D721Med (cell line): ENCODE measurements at regions not wholly inside any gene's neighbourhood (a gene's known extent, or its start where the extent isn't known, plus 50 kb on each side); places are given as distances from the start of the nearest gene placed in this dataset.

Experiments
- DNase-seq: peaks from one replicate; pipeline ENCODE4 v3.0.0; 2011; ENCODE audit warnings: low spot score; ENCODE audit not compliant: insufficient read length
- FAIRE-seq: peaks from 2 replicates; lab custom pipeline; 2011; peaks lifted over from hg19 to GRCh38; lab: Jason Lieb, UNC
- TF ChIP-seq, protein P1 (sequence below): IDR thresholded peaks from 2 replicates; pipeline ENCODE4 v1.5.1; 2012; ENCODE audit warnings: mild to moderate bottlenecking, control low read depth; ENCODE audit not compliant: insufficient read depth; ENCODE audit errors: missing control alignments

DNA sequence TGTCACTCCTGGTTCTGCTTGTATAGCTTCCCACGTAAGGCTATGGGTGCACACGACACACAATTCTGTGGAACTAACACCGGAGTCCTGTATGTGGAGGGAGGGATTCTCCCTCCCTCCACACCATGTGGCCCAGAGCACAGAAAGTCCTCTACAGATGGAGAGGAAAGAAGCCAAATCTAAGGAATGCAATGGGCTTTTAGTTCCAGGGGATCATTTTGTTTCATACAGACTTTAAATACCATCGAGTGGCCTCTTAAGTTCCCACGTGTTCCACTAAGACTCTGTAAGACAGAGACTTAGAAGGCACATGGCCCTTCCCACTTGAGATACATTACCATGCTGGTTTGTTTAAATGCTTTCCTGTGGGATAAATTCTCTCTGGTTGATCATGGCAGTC lies 156.0 kb downstream of the TGFB2 start:
- TF ChIP-seq, protein P1, sequence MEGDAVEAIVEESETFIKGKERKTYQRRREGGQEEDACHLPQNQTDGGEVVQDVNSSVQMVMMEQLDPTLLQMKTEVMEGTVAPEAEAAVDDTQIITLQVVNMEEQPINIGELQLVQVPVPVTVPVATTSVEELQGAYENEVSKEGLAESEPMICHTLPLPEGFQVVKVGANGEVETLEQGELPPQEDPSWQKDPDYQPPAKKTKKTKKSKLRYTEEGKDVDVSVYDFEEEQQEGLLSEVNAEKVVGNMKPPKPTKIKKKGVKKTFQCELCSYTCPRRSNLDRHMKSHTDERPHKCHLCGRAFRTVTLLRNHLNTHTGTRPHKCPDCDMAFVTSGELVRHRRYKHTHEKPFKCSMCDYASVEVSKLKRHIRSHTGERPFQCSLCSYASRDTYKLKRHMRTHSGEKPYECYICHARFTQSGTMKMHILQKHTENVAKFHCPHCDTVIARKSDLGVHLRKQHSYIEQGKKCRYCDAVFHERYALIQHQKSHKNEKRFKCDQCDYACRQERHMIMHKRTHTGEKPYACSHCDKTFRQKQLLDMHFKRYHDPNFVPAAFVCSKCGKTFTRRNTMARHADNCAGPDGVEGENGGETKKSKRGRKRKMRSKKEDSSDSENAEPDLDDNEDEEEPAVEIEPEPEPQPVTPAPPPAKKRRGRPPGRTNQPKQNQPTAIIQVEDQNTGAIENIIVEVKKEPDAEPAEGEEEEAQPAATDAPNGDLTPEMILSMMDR: no peak
- DNase-seq (no peak), FAIRE-seq (no peak)

DNA sequence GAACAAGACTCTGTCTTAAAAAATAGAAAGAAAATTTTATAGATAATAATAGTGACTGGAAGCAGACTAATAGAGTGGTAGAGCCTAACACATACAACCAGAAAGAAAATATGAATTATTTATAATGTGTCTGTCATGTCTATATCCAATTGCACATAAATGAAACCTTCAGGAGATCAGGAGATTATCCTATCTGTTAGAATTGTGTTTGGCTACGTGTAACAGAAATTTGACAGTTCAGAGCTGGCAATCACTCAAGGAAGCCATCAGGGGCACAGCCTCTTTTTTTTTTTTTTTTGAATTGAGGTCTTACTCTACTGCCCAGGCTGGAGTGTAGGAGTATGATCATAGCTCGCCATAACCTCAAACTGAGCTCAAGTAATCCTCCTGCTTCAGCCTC lies 157.2 kb downstream of the TGFB2 start:
- TF ChIP-seq, protein P1: no peak

DNA sequence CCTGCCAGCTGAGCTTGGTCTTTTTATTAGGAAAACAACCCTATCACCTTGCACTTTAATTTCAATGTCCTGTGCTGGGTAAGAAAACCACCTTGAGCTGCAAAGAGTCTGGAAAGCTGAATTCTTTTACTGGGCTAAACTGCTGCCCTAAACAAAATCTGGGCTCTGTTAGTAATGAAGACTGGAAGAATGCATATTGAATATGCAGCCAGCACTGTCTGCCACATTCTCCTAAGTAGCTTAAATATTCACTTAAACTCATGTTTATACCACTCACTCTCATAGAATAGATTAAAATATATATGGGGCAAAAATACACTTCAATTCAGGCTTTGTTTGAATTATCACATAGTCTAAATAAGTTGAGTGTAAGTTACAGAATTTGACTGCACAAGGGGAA lies 158.0 kb downstream of the TGFB2 start:
- DNase-seq: no peak
- FAIRE-seq: no peak
- TF ChIP-seq, protein P1: no peak

More for the DNA sequence above, 157.2 kb downstream of the TGFB2 start:
- no peak for DNase-seq
- no peak for FAIRE-seq

DNA sequence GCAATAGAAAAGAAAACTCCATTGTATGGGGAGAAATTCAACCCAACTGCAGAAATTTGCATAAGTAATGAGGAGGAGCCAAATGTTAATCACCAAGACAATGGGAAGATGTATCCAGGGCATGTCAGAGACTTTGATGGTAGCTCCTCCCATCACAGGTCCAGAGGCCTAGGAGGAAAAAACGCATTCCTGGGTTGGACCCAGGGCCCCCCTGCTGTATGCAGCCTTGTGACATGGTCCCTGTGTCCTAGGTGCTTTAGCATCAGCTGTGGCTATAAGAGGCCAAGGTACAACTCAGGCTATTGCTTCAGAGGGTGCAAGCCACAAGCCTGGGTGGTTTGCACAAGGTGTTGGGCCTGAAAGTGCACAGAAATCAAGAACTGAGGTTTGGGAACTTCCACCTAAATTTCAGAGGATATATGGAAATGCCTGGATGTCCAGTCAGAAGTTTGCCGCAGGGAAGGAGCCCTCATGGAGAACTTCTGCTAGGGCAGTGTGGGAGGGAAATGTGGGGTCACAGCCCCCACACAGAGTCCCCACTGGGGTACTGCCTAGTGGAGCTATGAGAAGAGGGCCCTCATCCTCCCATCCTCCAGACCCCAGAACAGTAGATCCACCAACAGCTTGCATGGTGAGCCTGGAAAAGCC lies 162.3 kb downstream of the TGFB2 start:
- DNase-seq (no peak), FAIRE-seq (no peak)
- TF ChIP-seq, protein P1: no peak

DNA sequence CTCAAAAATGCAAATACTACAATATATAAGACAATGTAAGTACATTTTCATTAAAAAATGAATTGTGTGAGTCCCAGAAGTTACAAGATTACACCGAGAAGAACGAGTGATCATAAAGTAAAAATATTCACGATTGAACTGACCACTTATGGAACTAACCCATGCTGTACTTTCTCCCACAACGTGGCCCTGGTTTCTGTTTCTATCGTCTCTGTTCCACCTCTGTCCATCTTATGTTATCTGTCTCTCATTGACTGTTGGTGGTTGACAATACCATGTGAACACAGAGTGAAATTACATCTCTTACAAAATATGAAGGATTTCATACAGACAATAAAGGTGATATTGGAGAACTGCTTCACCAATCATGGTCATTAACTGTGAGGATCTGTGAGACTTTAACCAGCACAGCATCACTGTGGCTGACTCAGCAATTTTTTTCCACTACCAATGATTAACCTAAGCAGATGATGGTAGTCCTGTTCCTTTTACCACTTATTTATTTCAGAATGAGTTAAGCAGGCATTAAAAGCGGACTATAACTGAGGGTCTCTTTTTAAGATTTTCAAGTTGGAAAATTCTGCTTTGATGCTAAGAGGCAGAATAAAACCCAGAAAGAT lies 165.1 kb downstream of the TGFB2 start:
- FAIRE-seq: no peak
- DNase-seq: no peak
- TF ChIP-seq, protein P1: no peak

DNA sequence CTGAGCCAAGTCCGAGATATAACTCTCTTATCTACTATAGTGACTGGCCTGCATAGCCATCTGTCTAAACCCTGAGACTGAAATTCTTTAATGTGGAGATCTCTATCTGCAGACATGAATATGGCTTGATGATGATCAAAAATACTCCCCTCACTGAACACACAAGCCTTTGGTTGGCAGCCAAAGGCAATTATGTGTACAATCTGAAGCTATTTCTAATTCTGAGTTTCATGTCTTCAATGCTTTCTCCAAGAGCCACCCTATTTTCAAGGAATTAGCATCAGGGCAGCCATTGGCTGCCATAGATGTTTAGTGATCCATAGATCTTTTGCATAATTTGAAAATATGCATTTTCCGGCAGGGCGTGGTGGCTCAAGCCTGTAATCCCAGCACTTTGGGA lies 168.2 kb downstream of the TGFB2 start:
- FAIRE-seq (no peak), DNase-seq (no peak)
- TF ChIP-seq, protein P1: no peak

DNA sequence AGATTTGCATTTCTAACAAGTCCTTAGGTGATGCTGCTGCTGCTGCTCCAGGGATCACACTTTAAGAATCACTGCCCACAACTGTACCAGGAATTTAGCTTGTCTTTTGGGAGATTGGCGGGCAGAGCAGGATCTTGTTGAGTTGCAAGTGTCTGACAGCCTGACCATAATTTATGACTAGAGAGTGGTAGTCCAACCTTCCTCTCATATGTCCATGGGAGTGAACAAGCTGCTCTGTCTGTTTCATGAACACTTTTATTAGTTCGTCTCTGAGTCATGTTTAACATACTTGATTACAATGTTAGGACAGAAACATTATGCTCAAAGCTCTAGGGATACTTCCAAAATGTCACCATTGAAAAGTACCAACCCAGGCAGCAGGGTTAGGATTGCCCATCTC lies 169.6 kb downstream of the TGFB2 start:
- TF ChIP-seq, protein P1: no peak
- DNase-seq: no peak
- FAIRE-seq: no peak
